Sigmoid colon (tissue), 6 donors: ENCODE measurements at regions not wholly inside any gene's neighbourhood (a gene's known extent, or its start where the extent isn't known, plus 50 kb on each side); places are given as distances from the start of the nearest gene placed in this dataset.

Experiments used
- DNase-seq: peaks from one replicate; pipeline ENCODE4 v3.0.0-alpha.2; 2019
- H3K27ac ChIP-seq, 4 donors: fragments of 200-600 bp; sonication (generic); one replicate each; pipeline ENCODE4 v1.5.1; 2016 to 2019; ENCODE audit warnings: mild to moderate bottlenecking in 1 of 4
- H3K27me3 ChIP-seq, 3 donors: fragments of 200-600 bp; sonication (generic); one replicate each; pipeline ENCODE4 v1.5.1; 2019; ENCODE audit warnings: mild to moderate bottlenecking in 1 of 3
- H3K36me3 ChIP-seq, 4 donors: fragments of 200-600 bp; sonication (generic); one replicate each; pipeline ENCODE4 v1.5.1; 2016 to 2019
- H3K4me1 ChIP-seq, 4 donors: fragments of 200-600 bp; sonication (generic); one replicate each; pipeline ENCODE4 v1.5.1; 2017 to 2019
- H3K4me3 ChIP-seq, 4 donors: fragments of 200-600 bp; sonication (generic); one replicate each; pipeline ENCODE4 v1.5.1; 2017 to 2019; ENCODE audit warnings: mild to moderate bottlenecking in 2 of 4, moderate library complexity in 1 of 4
- H3K9me3 ChIP-seq, 4 donors: fragments of 200-600 bp in 3 of 4; sonication (generic) in 3 of 4; one replicate each; pipeline versions ENCODE4 v1.5.1 to v1.6.1; 2013 to 2019
- EP300 ChIP-seq, 4 donors: sonication (generic); formaldehyde crosslinking; IDR thresholded peaks; one replicate each; pipeline ENCODE4 v1.6.1; 2017; ENCODE audit warnings: antibody characterized with exemption in 4 of 4
- POLR2A ChIP-seq, 2 donors: fragments of 450-650 bp; IDR thresholded peaks; one replicate each; pipeline ENCODE4 v1.6.1; 2016; ENCODE audit warnings: antibody characterized with exemption in 2 of 2, mild to moderate bottlenecking in 2 of 2, moderate library complexity in 2 of 2
- POLR2AphosphoS5 ChIP-seq, 4 donors: sonication (generic); formaldehyde crosslinking; IDR thresholded peaks; one replicate each; pipeline ENCODE4 v1.6.1; 2017; ENCODE audit warnings: antibody characterized with exemption in 4 of 4
- WGBS, 2 donors: extraction: QIAGEN DNeasy Blood & Tissue Kit; methylation state at CpG; one replicate each; pipeline ENCODE4 v1.1.7; 2013; 5-methylcytosine and 5-hydroxymethylcytosine counted together
- intact Hi-C: fragments of 100-400 bp; cut with DNase I; formaldehyde crosslinking; loops from one replicate; pipeline ENCODE4 v1.15.1; 2023
- TF ChIP-seq, protein P1 (sequence below), 4 experiments: fragments of 450-650 bp in 3 of 4; fragments of 200-600 bp in 1 of 4; IDR thresholded peaks; one replicate each; pipeline ENCODE4 v1.5.1; 2016 to 2019; ENCODE audit warnings: antibody characterized with exemption in 4 of 4, mild to moderate bottlenecking in 3 of 4, moderate library complexity in 2 of 4
- donor health status: healthy with polysubstance abuse.
- donor health status: healthy.

DNA sequence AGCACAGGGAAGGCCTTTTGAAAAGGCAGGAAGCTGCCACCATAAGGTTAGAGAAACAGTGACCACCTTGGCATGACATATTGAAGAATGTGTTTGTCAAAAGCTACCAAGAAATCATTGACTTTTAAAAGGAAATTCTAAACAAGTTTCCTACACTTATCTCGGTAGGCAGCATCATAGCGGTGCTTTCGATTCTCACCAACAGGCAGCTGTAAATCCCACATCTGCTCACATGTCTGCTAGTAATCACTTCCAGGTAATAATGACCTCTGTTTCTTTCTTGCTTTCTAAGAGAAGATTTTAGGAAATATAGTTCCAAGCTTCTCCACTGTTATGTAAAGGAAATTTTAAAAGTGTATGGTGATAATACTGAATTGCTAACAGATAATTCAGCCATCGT is 821.1 kb upstream of the FOXG1 start:
- no peak overlapping the region for H3K4me3 ChIP-seq
- H3K36me3 ChIP-seq: no peaks in the 10 kb centered on the region
- TF ChIP-seq POLR2AphosphoS5 (IDR thresholded peaks at IDR 0.05): no peak
- TF ChIP-seq, protein P1, sequence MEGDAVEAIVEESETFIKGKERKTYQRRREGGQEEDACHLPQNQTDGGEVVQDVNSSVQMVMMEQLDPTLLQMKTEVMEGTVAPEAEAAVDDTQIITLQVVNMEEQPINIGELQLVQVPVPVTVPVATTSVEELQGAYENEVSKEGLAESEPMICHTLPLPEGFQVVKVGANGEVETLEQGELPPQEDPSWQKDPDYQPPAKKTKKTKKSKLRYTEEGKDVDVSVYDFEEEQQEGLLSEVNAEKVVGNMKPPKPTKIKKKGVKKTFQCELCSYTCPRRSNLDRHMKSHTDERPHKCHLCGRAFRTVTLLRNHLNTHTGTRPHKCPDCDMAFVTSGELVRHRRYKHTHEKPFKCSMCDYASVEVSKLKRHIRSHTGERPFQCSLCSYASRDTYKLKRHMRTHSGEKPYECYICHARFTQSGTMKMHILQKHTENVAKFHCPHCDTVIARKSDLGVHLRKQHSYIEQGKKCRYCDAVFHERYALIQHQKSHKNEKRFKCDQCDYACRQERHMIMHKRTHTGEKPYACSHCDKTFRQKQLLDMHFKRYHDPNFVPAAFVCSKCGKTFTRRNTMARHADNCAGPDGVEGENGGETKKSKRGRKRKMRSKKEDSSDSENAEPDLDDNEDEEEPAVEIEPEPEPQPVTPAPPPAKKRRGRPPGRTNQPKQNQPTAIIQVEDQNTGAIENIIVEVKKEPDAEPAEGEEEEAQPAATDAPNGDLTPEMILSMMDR (IDR thresholded peaks at IDR 0.05): no peak
- TF ChIP-seq EP300 (IDR thresholded peaks at IDR 0.05): no peak
- TF ChIP-seq POLR2A (IDR thresholded peaks at IDR 0.05): no peak
- H3K4me1 ChIP-seq: no peaks in the 10 kb centered on the region
- WGBS, 2 donors: 64 to 89% methylated on average over 4 of the region's 4 CpGs
- no peaks in the 10 kb centered on the region for H3K27me3 ChIP-seq
- H3K9me3 ChIP-seq: no peaks in the 10 kb centered on the region
- no peak overlapping the region for H3K27ac ChIP-seq
- intact Hi-C loops: no loop called here
- DNase-seq: no peak

DNA sequence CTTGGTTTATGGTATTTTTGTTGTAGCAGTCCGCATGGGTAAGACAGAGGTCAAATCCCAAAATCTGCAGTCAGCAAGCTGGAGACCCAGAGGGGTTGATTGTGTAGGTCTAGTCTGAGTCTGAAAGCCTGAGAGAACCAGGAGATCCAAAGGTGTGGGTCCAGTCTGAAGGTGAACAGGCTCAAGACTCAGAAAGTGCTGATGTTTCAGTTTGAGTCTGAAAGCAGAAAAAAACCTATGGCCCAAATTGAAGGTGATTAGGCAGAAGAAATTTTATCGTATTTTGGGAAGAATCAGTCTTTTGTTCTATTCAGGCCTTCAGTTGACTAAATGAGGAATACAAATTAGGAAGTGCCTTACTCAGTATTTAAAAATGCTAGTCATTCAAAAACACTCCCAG is 807.8 kb upstream of the FOXG1 start:
- no peaks in the 10 kb centered on the region for H3K4me1 ChIP-seq
- WGBS, 2 donors: 82 to 87% methylated on average over 2 of the region's 2 CpGs
- DNase-seq: no peak
- intact Hi-C loops: no loop called here
- H3K4me3 ChIP-seq: no peak overlapping the region
- no peaks in the 10 kb centered on the region for H3K36me3 ChIP-seq
- peaks cover 0 to 4% (median 0%) of the 10 kb centered on the region in 4 donors for H3K9me3 ChIP-seq
- no peak overlapping the region for H3K27ac ChIP-seq
- TF ChIP-seq POLR2A (IDR thresholded peaks at IDR 0.05) (no peak), POLR2AphosphoS5 (IDR thresholded peaks at IDR 0.05) (no peak), EP300 (IDR thresholded peaks at IDR 0.05) (no peak)
- TF ChIP-seq, protein P1 (IDR thresholded peaks at IDR 0.05): no peak
- H3K27me3 ChIP-seq: no peaks in the 10 kb centered on the region

GRCh38 chr14:27995691-27996090 is 770.9 kb upstream of the FOXG1 start:
- H3K27me3 ChIP-seq: no peaks in the 10 kb centered on the region
- 13 to 59% methylated on average over 5 of the region's 5 CpGs for WGBS, 2 donors

GRCh38 chr14:28001002-28001401 is 765.6 kb upstream of the FOXG1 start:
- Histone ChIP-seq H3K27ac (no peak overlapping the region), H3K4me1 (no peaks in the 10 kb centered on the region), H3K27me3 (no peaks in the 10 kb centered on the region), H3K36me3 (no peaks in the 10 kb centered on the region), H3K9me3 (no peaks in the 10 kb centered on the region), H3K4me3 (no peak overlapping the region)
- intact Hi-C loops: no loop called here
- WGBS, 2 donors: 84 to 85% methylated on average over 5 of the region's 5 CpGs
- no peak for DNase-seq
- TF ChIP-seq EP300 (IDR thresholded peaks at IDR 0.05) (no peak), POLR2A (IDR thresholded peaks at IDR 0.05) (no peak), POLR2AphosphoS5 (IDR thresholded peaks at IDR 0.05) (no peak)
- TF ChIP-seq, protein P1 (IDR thresholded peaks at IDR 0.05): no peak

More at GRCh38 chr14:27995691-27996090, 770.9 kb upstream of the FOXG1 start:
- TF ChIP-seq POLR2A (IDR thresholded peaks at IDR 0.05) (no peak), EP300 (IDR thresholded peaks at IDR 0.05) (no peak), POLR2AphosphoS5 (IDR thresholded peaks at IDR 0.05) (no peak)
- TF ChIP-seq, protein P1 (IDR thresholded peaks at IDR 0.05): no peak
- DNase-seq: no peak
- Histone ChIP-seq H3K27ac (no peak overlapping the region), H3K4me3 (no peak overlapping the region), H3K9me3 (no peaks in the 10 kb centered on the region), H3K36me3 (no peaks in the 10 kb centered on the region), H3K4me1 (no peaks in the 10 kb centered on the region)
- intact Hi-C loops: no loop called here
